ENCODE measurements at regions not wholly inside any gene's neighbourhood (a gene's known extent, or its start where the extent isn't known, plus 50 kb on each side); places are given as distances from the start of the nearest gene placed in this dataset.
A peak's percentile ranks its signal among the peaks of the same experiment; 100 is the strongest.

DNA sequence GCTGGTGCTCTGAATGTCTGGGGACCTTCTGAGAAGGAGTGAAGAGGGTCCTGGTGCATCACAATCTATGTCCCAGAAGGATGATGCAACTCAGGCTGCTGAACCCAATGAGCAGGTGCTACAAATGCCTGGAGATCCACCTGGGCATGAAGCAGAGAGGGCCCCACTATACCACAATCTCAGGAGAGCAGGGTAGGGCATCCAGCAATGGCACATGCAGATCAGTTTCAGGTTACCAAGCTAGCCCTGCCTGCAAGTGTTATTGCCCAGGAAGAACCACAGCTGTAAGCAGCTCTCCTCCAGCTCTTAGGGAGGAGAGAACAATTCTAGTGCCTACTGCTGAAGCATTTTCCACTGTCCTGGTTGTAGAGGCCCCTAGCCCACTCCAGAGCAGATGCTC is 389.2 kb upstream of the TNC start:
- H3K4me3 ChIP-seq (ENCODE audit: low read length) = no peak overlapping the region
- no peak for DNase-seq (ENCODE audit: low read depth)
- TF ChIP-seq, protein P1, sequence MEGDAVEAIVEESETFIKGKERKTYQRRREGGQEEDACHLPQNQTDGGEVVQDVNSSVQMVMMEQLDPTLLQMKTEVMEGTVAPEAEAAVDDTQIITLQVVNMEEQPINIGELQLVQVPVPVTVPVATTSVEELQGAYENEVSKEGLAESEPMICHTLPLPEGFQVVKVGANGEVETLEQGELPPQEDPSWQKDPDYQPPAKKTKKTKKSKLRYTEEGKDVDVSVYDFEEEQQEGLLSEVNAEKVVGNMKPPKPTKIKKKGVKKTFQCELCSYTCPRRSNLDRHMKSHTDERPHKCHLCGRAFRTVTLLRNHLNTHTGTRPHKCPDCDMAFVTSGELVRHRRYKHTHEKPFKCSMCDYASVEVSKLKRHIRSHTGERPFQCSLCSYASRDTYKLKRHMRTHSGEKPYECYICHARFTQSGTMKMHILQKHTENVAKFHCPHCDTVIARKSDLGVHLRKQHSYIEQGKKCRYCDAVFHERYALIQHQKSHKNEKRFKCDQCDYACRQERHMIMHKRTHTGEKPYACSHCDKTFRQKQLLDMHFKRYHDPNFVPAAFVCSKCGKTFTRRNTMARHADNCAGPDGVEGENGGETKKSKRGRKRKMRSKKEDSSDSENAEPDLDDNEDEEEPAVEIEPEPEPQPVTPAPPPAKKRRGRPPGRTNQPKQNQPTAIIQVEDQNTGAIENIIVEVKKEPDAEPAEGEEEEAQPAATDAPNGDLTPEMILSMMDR (conservative IDR thresholded peaks at IDR 0.05; ENCODE audit: low read length) = no peak

DNA sequence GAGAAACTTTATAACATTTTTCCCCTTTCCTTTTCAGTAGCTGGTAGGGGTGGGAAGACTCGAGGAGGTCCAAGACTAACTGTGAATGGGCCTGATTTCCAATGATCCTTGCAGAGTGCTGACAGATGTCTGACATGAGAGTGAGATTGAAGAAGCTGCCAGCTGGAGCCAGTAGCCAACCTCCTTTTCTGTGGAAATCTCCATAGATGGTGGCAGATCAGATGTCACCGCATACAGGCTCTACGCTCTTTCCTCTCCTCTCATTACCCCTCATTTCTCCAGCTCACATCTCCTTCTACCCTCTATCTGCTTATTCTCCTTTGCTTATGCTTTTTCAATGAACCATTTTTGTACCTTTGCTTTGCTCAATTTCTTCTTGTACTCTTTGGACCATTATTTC is 395.2 kb upstream of the TNC start:
- no peak for DNase-seq (ENCODE audit: low read depth)
- TF ChIP-seq, protein P1 (conservative IDR thresholded peaks at IDR 0.05; ENCODE audit: low read length) = no peak
- H3K4me3 ChIP-seq (ENCODE audit: low read length) = no peak overlapping the region

DNA sequence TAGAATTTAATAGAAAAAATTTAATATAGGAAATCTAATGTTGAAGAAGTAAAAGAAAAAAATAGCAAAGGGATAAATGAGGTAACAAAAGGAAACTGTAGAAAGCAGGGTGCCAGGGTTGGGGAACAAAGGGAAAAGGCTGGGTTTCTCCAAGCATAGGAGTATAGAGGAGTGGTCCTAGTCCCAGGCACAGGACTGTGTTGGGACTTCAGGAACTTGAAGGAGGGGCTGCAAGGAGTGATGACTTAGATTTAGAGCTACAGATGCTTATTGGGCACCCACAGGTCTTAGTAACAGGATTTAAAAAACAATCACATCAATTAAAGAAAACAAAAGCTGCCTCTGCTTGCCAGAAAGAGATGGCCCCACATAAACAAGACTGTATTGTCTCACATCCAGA is 396.5 kb upstream of the TNC start:
- H3K4me3 ChIP-seq (ENCODE audit: low read length) = no peak overlapping the region
- TF ChIP-seq, protein P1 (conservative IDR thresholded peaks at IDR 0.05; ENCODE audit: low read length) = no peak
- no peak for DNase-seq (ENCODE audit: low read depth)

DNA sequence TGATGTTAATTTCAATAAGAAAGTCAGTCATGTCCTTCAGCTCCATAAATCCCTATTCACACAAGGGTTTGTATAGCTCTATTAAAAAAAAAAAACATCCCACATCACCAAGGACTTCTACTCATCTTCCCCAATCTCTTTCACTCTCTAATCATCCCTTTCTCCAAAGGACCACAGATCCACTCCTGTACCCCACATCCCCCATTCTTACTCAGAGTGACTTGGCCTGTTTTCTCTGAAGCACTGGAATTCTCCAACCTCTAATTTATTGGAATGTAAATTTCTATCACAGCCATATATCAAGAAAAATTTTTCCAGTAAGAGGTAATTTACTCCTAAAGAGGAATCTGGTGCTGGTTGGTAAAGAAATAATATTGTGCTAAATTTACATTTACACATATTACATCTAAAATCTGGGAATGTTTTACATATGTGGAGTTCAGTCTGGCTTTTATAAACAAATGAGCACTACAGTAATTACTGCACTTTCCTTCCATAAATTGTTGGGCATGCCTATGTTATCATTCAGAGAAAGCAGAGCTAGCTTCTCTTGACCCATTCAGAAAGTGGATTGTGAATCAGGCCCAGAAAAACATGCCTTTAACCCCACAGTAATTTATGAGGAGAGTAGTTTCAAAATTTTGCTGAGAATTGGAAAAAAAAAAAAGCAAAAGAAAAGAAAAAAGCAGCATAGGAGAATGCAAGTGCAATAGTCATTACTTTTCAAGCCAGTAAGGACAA is 399.5 kb upstream of the TNC start:
- TF ChIP-seq, protein P1 (conservative IDR thresholded peaks at IDR 0.05; ENCODE audit: low read length) = no peak
- no peak overlapping the region for H3K4me3 ChIP-seq (ENCODE audit: low read length)
- DNase-seq (ENCODE audit: low read depth) = peak; percentile 88

DNA sequence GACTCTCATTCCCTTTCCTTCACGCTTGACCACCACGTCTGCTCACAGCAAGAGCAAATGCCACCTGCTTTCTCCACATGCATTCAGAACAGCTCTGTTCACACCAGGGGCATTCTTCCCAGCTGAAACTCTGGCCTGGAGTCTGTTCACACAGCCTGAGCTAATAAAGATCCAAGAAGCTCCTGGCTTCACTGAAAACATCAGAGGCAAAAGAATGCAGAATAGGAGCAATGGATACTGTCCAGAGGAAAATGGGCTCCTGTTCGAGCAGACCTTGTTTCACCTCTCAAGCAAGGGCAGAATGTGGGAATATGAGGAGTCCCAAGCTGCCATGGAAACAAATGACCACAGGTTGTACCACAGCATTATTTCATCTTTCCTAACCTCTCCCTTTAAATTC is 402.7 kb upstream of the TNC start:
- TF ChIP-seq, protein P1 (conservative IDR thresholded peaks at IDR 0.05; ENCODE audit: low read length) = no peak
- no peak overlapping the region for H3K4me3 ChIP-seq (ENCODE audit: low read length)
- peak; percentile 52 for DNase-seq (ENCODE audit: low read depth)

DNA sequence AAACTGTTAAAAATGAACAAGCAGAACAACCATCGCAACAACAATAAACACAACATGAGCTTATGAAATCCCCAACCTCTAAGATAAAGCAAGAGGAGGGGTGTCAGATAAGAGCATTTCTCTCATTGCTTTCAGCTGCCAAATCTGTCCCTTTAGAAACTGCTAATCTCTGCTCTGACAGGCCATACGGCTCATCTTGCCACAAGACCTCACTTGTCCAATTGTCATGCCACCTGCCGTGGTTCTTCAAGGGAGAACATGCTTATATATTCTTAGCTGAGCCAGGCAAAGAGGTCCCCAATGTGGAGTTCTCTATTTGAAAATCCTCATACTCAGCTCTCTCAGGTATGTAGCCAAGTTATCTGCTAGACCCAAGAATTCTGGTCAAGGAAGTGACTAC is 405.0 kb upstream of the TNC start:
- DNase-seq (ENCODE audit: low read depth) = no peak
- TF ChIP-seq, protein P1 (conservative IDR thresholded peaks at IDR 0.05; ENCODE audit: low read length) = no peak
- H3K4me3 ChIP-seq (ENCODE audit: low read length) = no peak overlapping the region

DNA sequence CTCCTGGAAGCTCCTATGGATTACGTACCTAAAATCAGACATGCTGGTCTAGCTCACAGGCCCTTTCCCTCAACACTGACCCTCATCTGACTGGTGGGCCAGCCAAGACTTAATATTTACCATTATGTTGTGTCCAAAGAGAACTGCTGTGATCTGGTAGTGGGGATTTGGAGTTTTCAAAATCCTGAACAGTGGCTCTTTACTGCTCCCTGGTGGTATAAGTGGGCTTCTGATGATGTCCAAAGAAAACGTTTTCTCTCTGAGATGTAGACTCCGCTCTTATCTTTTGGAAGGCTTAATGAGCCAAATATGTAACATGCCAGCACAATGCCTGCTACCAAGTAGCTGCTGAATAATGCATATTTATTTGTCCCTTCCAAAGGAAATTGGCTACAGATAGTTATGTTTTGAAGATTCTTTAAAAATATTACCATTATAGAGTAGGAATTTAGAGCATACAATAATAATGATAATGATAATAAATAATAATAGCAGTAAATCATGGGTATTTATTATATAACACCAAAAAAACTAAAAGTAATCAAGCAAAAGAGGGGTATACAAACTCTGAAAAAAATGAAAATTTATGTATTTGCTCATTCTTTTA is 406.6 kb upstream of the TNC start:
- DNase-seq (ENCODE audit: low read depth) = peak; percentile 74
- TF ChIP-seq, protein P1 (conservative IDR thresholded peaks at IDR 0.05; ENCODE audit: low read length) = peak; percentile 92
- H3K4me3 ChIP-seq (ENCODE audit: low read length) = no peak overlapping the region

Data from AG10803 (cell line).